Transverse colon (tissue), 4 donors: ENCODE measurements at regions not wholly inside any gene's neighbourhood (a gene's known extent, or its start where the extent isn't known, plus 50 kb on each side); places are given as distances from the start of the nearest gene placed in this dataset.
"Not testable (repeated sequence)": the region's sequence is repeated elsewhere in the genome, so short reads cannot be mapped to it uniquely, and the experiment has no call there.

ENCODE experiments used
- DNase-seq: peaks from one replicate; pipeline ENCODE4 v3.0.0-alpha.2; 2019
- H3K27ac ChIP-seq, 4 donors: fragments of 200-600 bp; sonication (generic); 2 replicates each; pipeline ENCODE4 v1.5.1; 2016 to 2018; ENCODE audit warnings: inconsistent platforms in 4 of 4
- H3K27me3 ChIP-seq: fragments of 200-600 bp; sonication (generic); 2 replicates; pipeline ENCODE4 v1.5.1; 2017; ENCODE audit warnings: inconsistent platforms
- H3K36me3 ChIP-seq, 4 donors: fragments of 200-600 bp; sonication (generic); 2 replicates each; pipeline ENCODE4 v1.5.1; 2017 to 2019; ENCODE audit warnings: inconsistent platforms in 4 of 4
- H3K4me1 ChIP-seq, 4 donors: fragments of 200-600 bp; sonication (generic); 2 replicates each; pipeline ENCODE4 v1.5.1; 2017 to 2020; ENCODE audit warnings: inconsistent platforms in 4 of 4
- H3K4me3 ChIP-seq, 4 donors: fragments of 200-600 bp; sonication (generic); 1 replicate in 1 of 4; 2 replicates in 3 of 4; pipeline versions ENCODE4 v1.5.1 to v1.6.1; 2017 to 2019; ENCODE audit warnings: inconsistent platforms in 4 of 4
- H3K9me3 ChIP-seq, 2 donors: fragments of 200-600 bp; sonication (generic); 2 replicates each; pipeline ENCODE4 v1.5.1; 2017 to 2019; ENCODE audit warnings: inconsistent platforms in 2 of 2
- CTCF ChIP-seq, 5 experiments: fragments of 200-600 bp in 3 of 5; fragments of 450-650 bp in 2 of 5; sonication (generic) in 3 of 5; IDR thresholded peaks; 1 replicate in 2 of 5; 2 replicates in 3 of 5; pipeline ENCODE4 v1.5.1; 2016 to 2017; ENCODE audit warnings: antibody characterized with exemption in 5 of 5, inconsistent platforms in 3 of 5, mild to moderate bottlenecking in 2 of 5, moderate library complexity in 1 of 5
- EP300 ChIP-seq: sonication (generic); formaldehyde crosslinking; IDR thresholded peaks from one replicate; pipeline ENCODE4 v1.6.1; 2017; ENCODE audit warnings: antibody characterized with exemption, low read depth
- POLR2A ChIP-seq: fragments of 450-650 bp; IDR thresholded peaks from one replicate; pipeline ENCODE4 v1.6.1; 2016; ENCODE audit warnings: antibody characterized with exemption, mild to moderate bottlenecking, moderate library complexity
- POLR2AphosphoS5 ChIP-seq, 3 donors: sonication (generic); formaldehyde crosslinking; IDR thresholded peaks; one replicate each; pipeline ENCODE4 v1.6.1; 2016; ENCODE audit warnings: antibody characterized with exemption in 3 of 3
- WGBS, 2 donors: methylation state at CpG; one replicate each; pipeline ENCODE4 v1.1.5; 2018; ENCODE audit warnings: low coverage in 1 of 2; 5-methylcytosine and 5-hydroxymethylcytosine counted together
- in situ Hi-C, 4 donors: fragments of 200-750 bp; cut with MboI; loops; one replicate each; pipeline versions ENCODE4 v1.15.0 to v1.15.1; 2017; ENCODE audit warnings: low sequenced_read_pairs in 3 of 4, low pct_ligation_motif_present in 1 of 4, low pct_unique_long_range_greater_than_20kb in 1 of 4
- intact Hi-C: fragments of 100-400 bp; cut with DNase I; formaldehyde crosslinking; loops from one replicate; pipeline ENCODE4 v1.15.1; 2023; ENCODE audit warnings: low total_unique reads

GRCh38 chr2:147150241-147150635 is 694.6 kb upstream of the ACVR2A start:
- Histone ChIP-seq H3K36me3 (no peaks in the 10 kb centered on the region), H3K4me3 (no peak overlapping the region), H3K27ac (no peak overlapping the region), H3K4me1 (no peaks in the 10 kb centered on the region), H3K27me3 (no peaks in the 10 kb centered on the region), H3K9me3 (no peaks in the 10 kb centered on the region)
- WGBS, 2 donors: 89% methylated on average over 3 of the region's 4 CpGs; no CpG with 5 or more reads in 1 of the 2 donors
- in situ Hi-C loops (no loop called here), intact Hi-C loops (no loop called here)
- TF ChIP-seq POLR2AphosphoS5 (IDR thresholded peaks at IDR 0.05) (no peak), POLR2A (no peak), CTCF (IDR thresholded peaks at IDR 0.05) (no peak), EP300 (no peak)
- DNase-seq: no peak

- 64 to 94% methylated on average over 2 to 8 of the region's 16 CpGs for WGBS, 2 donors
- in situ Hi-C loops: no loop called here
- H3K4me3 ChIP-seq: no peak overlapping the region
- no peak for TF ChIP-seq CTCF (IDR thresholded peaks at IDR 0.05)
- TF ChIP-seq POLR2A: no peak
- no peak for TF ChIP-seq EP300
- no peak for TF ChIP-seq POLR2AphosphoS5 (IDR thresholded peaks at IDR 0.05)
- H3K9me3 ChIP-seq: no peaks in the 10 kb centered on the region
- H3K36me3 ChIP-seq: no peaks in the 10 kb centered on the region
- no peaks in the 10 kb centered on the region for H3K27me3 ChIP-seq
- no peak overlapping the region for H3K27ac ChIP-seq
- H3K4me1 ChIP-seq: no peaks in the 10 kb centered on the region
- no peak for DNase-seq
- intact Hi-C loops: no loop called here
Measured at GRCh38 chr2:147149575-147150240, 695.1 kb upstream of the ACVR2A start.

- TF ChIP-seq POLR2A: no peak
- TF ChIP-seq EP300: no peak
- TF ChIP-seq CTCF (IDR thresholded peaks at IDR 0.05): no peak
- TF ChIP-seq POLR2AphosphoS5 (IDR thresholded peaks at IDR 0.05): no peak
- no peaks in the 10 kb centered on the region for H3K27me3 ChIP-seq
- H3K4me3 ChIP-seq: no peak overlapping the region
- WGBS, 2 donors: 63 to 81% methylated on average over 2 of the region's 2 CpGs
- intact Hi-C loops (no loop called here), in situ Hi-C loops (no loop called here)
- H3K27ac ChIP-seq: no peak overlapping the region
- H3K4me1 ChIP-seq: no peaks in the 10 kb centered on the region
- no peaks in the 10 kb centered on the region for H3K9me3 ChIP-seq
- H3K36me3 ChIP-seq: no peaks in the 10 kb centered on the region
- DNase-seq: no peak
Measured at GRCh38 chr2:147147802-147148201, 697.0 kb upstream of the ACVR2A start.

- WGBS, 2 donors: 59 to 89% methylated on average over 4 of the region's 4 CpGs
- Histone ChIP-seq H3K4me1 (no peaks in the 10 kb centered on the region), H3K9me3 (no peaks in the 10 kb centered on the region), H3K4me3 (no peak overlapping the region), H3K27ac (no peak overlapping the region), H3K36me3 (no peaks in the 10 kb centered on the region), H3K27me3 (no peaks in the 10 kb centered on the region)
- TF ChIP-seq CTCF (IDR thresholded peaks at IDR 0.05) (no peak), EP300 (no peak), POLR2A (no peak), POLR2AphosphoS5 (IDR thresholded peaks at IDR 0.05) (no peak)
- in situ Hi-C loops (no loop called here), intact Hi-C loops (no loop called here)
- no peak for DNase-seq
Measured at GRCh38 chr2:147141930-147142329, 702.9 kb upstream of the ACVR2A start.

- H3K9me3 ChIP-seq, H3K4me1 ChIP-seq, H3K27ac ChIP-seq, H3K27me3 ChIP-seq, H3K4me3 ChIP-seq, DNase-seq, intact Hi-C loops, H3K36me3 ChIP-seq, in situ Hi-C loops: not testable (repeated sequence)
- 71 to 73% methylated on average over 2 of the region's 2 CpGs for WGBS, 2 donors
Measured at GRCh38 chr2:147139732-147140131, 705.1 kb upstream of the ACVR2A start.
